Trophoblast cell (in vitro differentiated cells and primary cell): ENCODE measurements at regions not wholly inside any gene's neighbourhood (a gene's known extent, or its start where the extent isn't known, plus 50 kb on each side); places are given as distances from the start of the nearest gene placed in this dataset.

ENCODE experiments used
- DNase-seq, 2 donors: peaks; one replicate each; pipeline ENCODE4 v3.0.0-alpha.2; 2016
- H2AFZ ChIP-seq: 2 replicates; pipeline ENCODE4 v1.6.1; 2013; ENCODE audit warnings: low read length, moderate library complexity, mild to moderate bottlenecking; ENCODE audit not compliant: insufficient read depth, poor library complexity
- H2AK5ac ChIP-seq: 2 replicates; pipeline ENCODE4 v1.6.1; 2013; ENCODE audit warnings: mild to moderate bottlenecking, low read length
- H2BK120ac ChIP-seq: 2 replicates; pipeline ENCODE4 v1.6.1; 2013; ENCODE audit warnings: low read length, mild to moderate bottlenecking, moderate library complexity; ENCODE audit not compliant: insufficient read depth, poor library complexity
- H2BK12ac ChIP-seq: 2 replicates; pipeline ENCODE4 v1.6.1; 2013; ENCODE audit warnings: mild to moderate bottlenecking, low read length, moderate library complexity
- H2BK5ac ChIP-seq: 2 replicates; pipeline ENCODE4 v1.6.1; 2013; ENCODE audit warnings: low read length, low read depth, moderate library complexity, mild to moderate bottlenecking; ENCODE audit not compliant: poor library complexity
- H3K14ac ChIP-seq: 2 replicates; pipeline ENCODE4 v1.6.1; 2013; ENCODE audit warnings: mild to moderate bottlenecking, low read length
- H3K18ac ChIP-seq: 2 replicates; pipeline ENCODE4 v1.6.1; 2013; ENCODE audit warnings: mild to moderate bottlenecking, low read length
- H3K23ac ChIP-seq: 2 replicates; pipeline ENCODE4 v1.6.1; 2013; ENCODE audit warnings: low read length
- H3K27ac ChIP-seq: 2 replicates; pipeline ENCODE4 v1.5.1; 2013; ENCODE audit warnings: low read depth, mild to moderate bottlenecking, inconsistent platforms, low read length, moderate library complexity
- H3K27me3 ChIP-seq: 2 replicates; pipeline ENCODE4 v1.6.1; 2013; ENCODE audit warnings: inconsistent platforms, mild to moderate bottlenecking, low read length, moderate library complexity; ENCODE audit not compliant: insufficient read depth
- H3K36me3 ChIP-seq, 2 experiments: 1 replicate in 1 of 2; 2 replicates in 1 of 2; pipeline ENCODE4 v1.6.1; 2013; ENCODE audit warnings: low read length in 2 of 2, mild to moderate bottlenecking in 2 of 2, moderate library complexity in 1 of 2; ENCODE audit not compliant: insufficient read depth in 2 of 2, control insufficient read depth in 1 of 2
- H3K4ac ChIP-seq: 2 replicates; pipeline ENCODE4 v1.6.1; 2013; ENCODE audit warnings: low read depth, mild to moderate bottlenecking, low read length, moderate library complexity
- H3K4me1 ChIP-seq, 2 experiments: 1 replicate in 1 of 2; 2 replicates in 1 of 2; pipeline ENCODE4 v1.6.1; 2013; ENCODE audit warnings: low read length in 2 of 2, mild to moderate bottlenecking in 2 of 2, moderate library complexity in 1 of 2; ENCODE audit not compliant: insufficient read depth in 2 of 2, control insufficient read depth in 1 of 2
- H3K4me2 ChIP-seq: 2 replicates; pipeline ENCODE4 v1.6.1; 2013; ENCODE audit warnings: inconsistent platforms, mild to moderate bottlenecking, low read length, moderate library complexity
- H3K4me3 ChIP-seq: 2 replicates; pipeline ENCODE4 v1.5.1; 2013; ENCODE audit warnings: mild to moderate bottlenecking, low read depth, low read length, inconsistent platforms
- H3K79me1 ChIP-seq: one replicate; pipeline ENCODE4 v1.6.1; 2013; ENCODE audit warnings: low read length
- H3K79me2 ChIP-seq: 2 replicates; pipeline ENCODE4 v1.6.1; 2013; ENCODE audit warnings: low read length, mild to moderate bottlenecking; ENCODE audit not compliant: control insufficient read depth, insufficient read depth, poor library complexity
- H3K9ac ChIP-seq: 2 replicates; pipeline ENCODE4 v1.6.1; 2013; ENCODE audit warnings: mild to moderate bottlenecking, low read length
- H3K9me3 ChIP-seq: 2 replicates; pipeline ENCODE4 v1.6.1; 2013; ENCODE audit warnings: low read depth, mild to moderate bottlenecking, control low read depth, inconsistent platforms, low read length; ENCODE audit not compliant: insufficient read depth
- H4K12ac ChIP-seq: 2 replicates; pipeline ENCODE4 v1.6.1; 2013; ENCODE audit warnings: low read depth, mild to moderate bottlenecking, low read length, moderate library complexity
- H4K8ac ChIP-seq: 2 replicates; pipeline ENCODE4 v1.6.1; 2013; ENCODE audit warnings: low read depth, mild to moderate bottlenecking, low read length, moderate library complexity
- H4K91ac ChIP-seq: one replicate; pipeline ENCODE4 v1.6.1; 2013; ENCODE audit warnings: low read depth, mild to moderate bottlenecking, low read length, moderate library complexity
- WGBS: extraction: QIAGEN DNeasy Blood & Tissue Kit; methylation state at CpG from one replicate; pipeline ENCODE4 v1.1.7; 2013; ENCODE audit warnings: missing lambda C conversion rate; ENCODE audit not compliant: insufficient read length, insufficient coverage; ENCODE audit errors: extremely low coverage; 5-methylcytosine and 5-hydroxymethylcytosine counted together

- H3K79me2 ChIP-seq, result no peaks in the 10 kb centered on the region
- DNase-seq, result no peak
- no peak overlapping the region for H3K4me2 ChIP-seq
- H2AK5ac ChIP-seq, result no peak overlapping the region
- H3K36me3 ChIP-seq, result no peaks in the 10 kb centered on the region
- H3K18ac ChIP-seq, result no peak overlapping the region
- no peaks in the 10 kb centered on the region for H3K4me1 ChIP-seq
- no peak overlapping the region for H2BK12ac ChIP-seq
- no peak overlapping the region for H2AFZ ChIP-seq
- no peak overlapping the region for H3K4ac ChIP-seq
- no peak overlapping the region for H3K14ac ChIP-seq
- no peak overlapping the region for H2BK5ac ChIP-seq
- H3K79me1 ChIP-seq, result no peaks in the 10 kb centered on the region
- no peaks in the 10 kb centered on the region for H3K9me3 ChIP-seq
- no peak overlapping the region for H4K91ac ChIP-seq
- H4K12ac ChIP-seq, result no peak overlapping the region
- no peak overlapping the region for H4K8ac ChIP-seq
- H3K4me3 ChIP-seq, result no peak overlapping the region
- no peak overlapping the region for H2BK120ac ChIP-seq
- H3K27me3 ChIP-seq, result no peaks in the 10 kb centered on the region
- no peak overlapping the region for H3K9ac ChIP-seq
- no peak overlapping the region for H3K27ac ChIP-seq
- H3K23ac ChIP-seq, result no peak overlapping the region
Observed at GRCh38 chr9:96175796-96176195, 126.2 kb downstream of the HSD17B3 start.

GRCh38 chr9:96175001-96175400 lies 127.0 kb downstream of the HSD17B3 start:
- Histone ChIP-seq H3K9ac (no peak overlapping the region), H3K14ac (no peak overlapping the region), H3K4me3 (no peak overlapping the region), H3K4me2 (no peak overlapping the region), H3K18ac (no peak overlapping the region), H4K8ac (no peak overlapping the region), H3K4ac (no peak overlapping the region), H3K79me1 (no peaks in the 10 kb centered on the region), H3K9me3 (no peaks in the 10 kb centered on the region), H3K4me1 (no peaks in the 10 kb centered on the region), H3K27me3 (no peaks in the 10 kb centered on the region), H4K91ac (no peak overlapping the region), H3K79me2 (no peaks in the 10 kb centered on the region), H3K27ac (no peak overlapping the region), H2AK5ac (no peak overlapping the region), H2BK120ac (no peak overlapping the region), H3K23ac (no peak overlapping the region), H2BK5ac (no peak overlapping the region), H3K36me3 (no peaks in the 10 kb centered on the region), H2AFZ (no peak overlapping the region), H2BK12ac (no peak overlapping the region), H4K12ac (no peak overlapping the region)
- no peak for DNase-seq
- WGBS, result no CpG with 5 or more reads among the region's 1 CpG

DNA sequence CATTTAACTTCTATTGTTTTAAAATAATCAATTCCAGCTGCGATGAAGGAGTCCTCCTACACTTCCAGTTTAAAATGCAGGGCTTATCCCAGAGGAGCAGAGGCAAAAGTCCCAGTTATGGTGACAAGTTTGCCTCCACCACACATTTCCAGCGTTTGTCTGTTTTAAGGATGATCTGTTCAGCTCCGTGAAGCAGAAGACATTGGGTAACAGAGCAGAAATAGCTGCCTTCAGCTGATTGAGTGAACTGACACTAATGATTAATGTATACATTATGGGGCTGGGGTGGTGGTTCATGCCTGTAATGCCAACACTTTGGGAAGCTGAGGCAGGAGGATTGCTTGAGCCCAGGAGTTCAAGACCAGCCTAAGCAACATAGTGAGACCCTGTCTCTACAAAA lies 127.6 kb downstream of the HSD17B3 start:
- H3K36me3 ChIP-seq, result no peaks in the 10 kb centered on the region
- H3K4me2 ChIP-seq, result no peak overlapping the region
- H3K79me2 ChIP-seq, result no peaks in the 10 kb centered on the region
- H3K27me3 ChIP-seq, result no peaks in the 10 kb centered on the region
- no peak overlapping the region for H3K9ac ChIP-seq
- H2AK5ac ChIP-seq, result no peak overlapping the region
- H2BK5ac ChIP-seq, result no peak overlapping the region
- no peak overlapping the region for H3K4me3 ChIP-seq
- no peak overlapping the region for H4K12ac ChIP-seq
- no peak overlapping the region for H3K27ac ChIP-seq
- H2BK12ac ChIP-seq, result no peak overlapping the region
- H4K8ac ChIP-seq, result no peak overlapping the region
- no peak overlapping the region for H2BK120ac ChIP-seq
- H3K23ac ChIP-seq, result no peak overlapping the region
- H3K4ac ChIP-seq, result no peak overlapping the region
- H3K18ac ChIP-seq, result no peak overlapping the region
- WGBS, result no CpG with 5 or more reads among the region's 3 CpGs
- no peak overlapping the region for H4K91ac ChIP-seq
- peaks cover 2% of the 10 kb centered on the region for H3K79me1 ChIP-seq
- DNase-seq, result no peak
- no peak overlapping the region for H2AFZ ChIP-seq
- no peaks in the 10 kb centered on the region for H3K9me3 ChIP-seq
- H3K4me1 ChIP-seq, result peaks cover 2 to 5% of the 10 kb centered on the region in 2 experiments
- H3K14ac ChIP-seq, result no peak overlapping the region

GRCh38 chr9:96173640-96174039 lies 128.3 kb downstream of the HSD17B3 start:
- H3K27ac ChIP-seq, result no peak overlapping the region
- H2BK120ac ChIP-seq, result no peak overlapping the region
- H2AK5ac ChIP-seq, result no peak overlapping the region
- H4K8ac ChIP-seq, result no peak overlapping the region
- H4K91ac ChIP-seq, result no peak overlapping the region
- H4K12ac ChIP-seq, result no peak overlapping the region
- H3K4me3 ChIP-seq, result no peak overlapping the region
- H3K36me3 ChIP-seq, result no peaks in the 10 kb centered on the region
- H3K4ac ChIP-seq, result no peak overlapping the region
- no peak overlapping the region for H2AFZ ChIP-seq
- H3K4me1 ChIP-seq, result peaks cover 9 to 12% of the 10 kb centered on the region in 2 experiments
- WGBS, result no CpG with 5 or more reads among the region's 7 CpGs
- H3K9me3 ChIP-seq, result no peaks in the 10 kb centered on the region
- H3K9ac ChIP-seq, result no peak overlapping the region
- no peaks in the 10 kb centered on the region for H3K27me3 ChIP-seq
- no peak overlapping the region for H2BK12ac ChIP-seq
- H3K14ac ChIP-seq, result no peak overlapping the region
- H3K79me2 ChIP-seq, result no peaks in the 10 kb centered on the region
- no peak overlapping the region for H3K4me2 ChIP-seq
- H2BK5ac ChIP-seq, result no peak overlapping the region
- no peak overlapping the region for H3K18ac ChIP-seq
- H3K79me1 ChIP-seq, result peaks cover 5% of the 10 kb centered on the region
- no peak for DNase-seq
- H3K23ac ChIP-seq, result no peak overlapping the region
